Effector memory CD4-positive, alpha-beta T cell (primary cell): ENCODE measurements at regions not wholly inside any gene's neighbourhood (a gene's known extent, or its start where the extent isn't known, plus 50 kb on each side); places are given as distances from the start of the nearest gene placed in this dataset.

Experiments used
- DNase-seq, 3 donors: peaks; one replicate each; pipeline ENCODE4 v3.0.0-alpha.2; 2020
- H3K27ac ChIP-seq: 2 replicates; pipeline ENCODE4 v1.7.0; 2013; ENCODE audit warnings: mild to moderate bottlenecking, low read length, moderate library complexity; ENCODE audit not compliant: insufficient read depth, poor library complexity, severe bottlenecking
- H3K27me3 ChIP-seq: replicated peaks from 2 replicates; pipeline ENCODE4 v1.7.0; 2013; ENCODE audit warnings: mild to moderate bottlenecking, low read length; ENCODE audit not compliant: insufficient read depth, control insufficient read depth, poor library complexity, severe bottlenecking
- H3K36me3 ChIP-seq: 2 replicates; pipeline ENCODE4 v1.7.0; 2013; ENCODE audit warnings: mild to moderate bottlenecking, low read length, moderate library complexity; ENCODE audit not compliant: control insufficient read depth, insufficient read depth
- H3K4me1 ChIP-seq: 2 replicates; pipeline ENCODE4 v1.7.0; 2013; ENCODE audit warnings: low read length, mild to moderate bottlenecking; ENCODE audit not compliant: control insufficient read depth, insufficient read depth, poor library complexity, severe bottlenecking
- H3K4me3 ChIP-seq: 2 replicates; pipeline ENCODE4 v1.7.0; 2013; ENCODE audit warnings: low read length, low read depth, mild to moderate bottlenecking; ENCODE audit not compliant: insufficient read depth, poor library complexity, severe bottlenecking
- H3K9me3 ChIP-seq: 2 replicates; pipeline ENCODE4 v1.7.0; 2013; ENCODE audit warnings: mild to moderate bottlenecking, low read length, moderate library complexity; ENCODE audit not compliant: control insufficient read depth

- H3K4me1 ChIP-seq: no peaks in the 10 kb centered on the region
- no peaks in the 10 kb centered on the region for H3K27me3 ChIP-seq
- no peaks in the 10 kb centered on the region for H3K36me3 ChIP-seq
- no peak overlapping the region for H3K27ac ChIP-seq
- H3K4me3 ChIP-seq: no peak overlapping the region
- H3K9me3 ChIP-seq: no peaks in the 10 kb centered on the region
- no peak for DNase-seq
Measured at GRCh38 chr2:226584518-226585055, 215.0 kb downstream of the IRS1 start.

- no peak overlapping the region for H3K4me3 ChIP-seq
- DNase-seq: no peak
- no peaks in the 10 kb centered on the region for H3K27me3 ChIP-seq
- no peaks in the 10 kb centered on the region for H3K9me3 ChIP-seq
- no peaks in the 10 kb centered on the region for H3K4me1 ChIP-seq
- no peak overlapping the region for H3K27ac ChIP-seq
- H3K36me3 ChIP-seq: no peaks in the 10 kb centered on the region
Measured at GRCh38 chr2:226583715-226584114, 215.9 kb downstream of the IRS1 start.

GRCh38 chr2:226581661-226582060 is 218.0 kb downstream of the IRS1 start:
- Histone ChIP-seq H3K36me3 (no peaks in the 10 kb centered on the region), H3K4me1 (no peaks in the 10 kb centered on the region), H3K27ac (no peak overlapping the region), H3K4me3 (no peak overlapping the region), H3K9me3 (no peaks in the 10 kb centered on the region), H3K27me3 (no peaks in the 10 kb centered on the region)
- no peak for DNase-seq

GRCh38 chr2:226581004-226581403 is 218.6 kb downstream of the IRS1 start:
- no peaks in the 10 kb centered on the region for H3K9me3 ChIP-seq
- no peak overlapping the region for H3K27ac ChIP-seq
- H3K4me3 ChIP-seq: no peak overlapping the region
- no peaks in the 10 kb centered on the region for H3K27me3 ChIP-seq
- H3K4me1 ChIP-seq: no peaks in the 10 kb centered on the region
- no peaks in the 10 kb centered on the region for H3K36me3 ChIP-seq
- no peak for DNase-seq

GRCh38 chr2:226580403-226580802 is 219.2 kb downstream of the IRS1 start:
- no peaks in the 10 kb centered on the region for H3K4me1 ChIP-seq
- no peaks in the 10 kb centered on the region for H3K36me3 ChIP-seq
- no peak for DNase-seq
- H3K9me3 ChIP-seq: no peaks in the 10 kb centered on the region
- H3K27ac ChIP-seq: no peak overlapping the region
- H3K27me3 ChIP-seq: no peaks in the 10 kb centered on the region
- H3K4me3 ChIP-seq: no peak overlapping the region

- H3K27ac ChIP-seq: no peak overlapping the region
- H3K4me3 ChIP-seq: no peak overlapping the region
- H3K27me3 ChIP-seq: no peaks in the 10 kb centered on the region
- DNase-seq: no peak
- H3K36me3 ChIP-seq: no peaks in the 10 kb centered on the region
- H3K9me3 ChIP-seq: no peaks in the 10 kb centered on the region
- H3K4me1 ChIP-seq: no peaks in the 10 kb centered on the region
Measured at GRCh38 chr2:226579519-226579918, 220.1 kb downstream of the IRS1 start.

GRCh38 chr2:226578879-226579278 is 220.7 kb downstream of the IRS1 start:
- no peak overlapping the region for H3K4me3 ChIP-seq
- no peaks in the 10 kb centered on the region for H3K27me3 ChIP-seq
- DNase-seq: no peak
- H3K9me3 ChIP-seq: no peaks in the 10 kb centered on the region
- H3K27ac ChIP-seq: no peak overlapping the region
- H3K36me3 ChIP-seq: no peaks in the 10 kb centered on the region
- no peaks in the 10 kb centered on the region for H3K4me1 ChIP-seq

GRCh38 chr2:226578373-226578772 is 221.2 kb downstream of the IRS1 start:
- no peaks in the 10 kb centered on the region for H3K9me3 ChIP-seq
- no peak overlapping the region for H3K27ac ChIP-seq
- H3K27me3 ChIP-seq: no peaks in the 10 kb centered on the region
- H3K4me3 ChIP-seq: no peak overlapping the region
- no peak for DNase-seq
- no peaks in the 10 kb centered on the region for H3K4me1 ChIP-seq
- H3K36me3 ChIP-seq: no peaks in the 10 kb centered on the region

GRCh38 chr2:226575928-226576327 is 223.7 kb downstream of the IRS1 start:
- Histone ChIP-seq H3K4me1 (no peaks in the 10 kb centered on the region), H3K27ac (no peak overlapping the region), H3K4me3 (no peak overlapping the region), H3K27me3 (no peaks in the 10 kb centered on the region), H3K36me3 (no peaks in the 10 kb centered on the region), H3K9me3 (no peaks in the 10 kb centered on the region)
- DNase-seq: no peak

- Histone ChIP-seq H3K9me3 (no peaks in the 10 kb centered on the region), H3K27ac (no peak overlapping the region), H3K4me3 (no peak overlapping the region), H3K4me1 (no peaks in the 10 kb centered on the region), H3K36me3 (no peaks in the 10 kb centered on the region), H3K27me3 (no peaks in the 10 kb centered on the region)
- DNase-seq: no peak
Measured at GRCh38 chr2:226573158-226573557, 226.5 kb downstream of the IRS1 start.

- no peaks in the 10 kb centered on the region for H3K4me1 ChIP-seq
- no peaks in the 10 kb centered on the region for H3K36me3 ChIP-seq
- H3K27me3 ChIP-seq: no peaks in the 10 kb centered on the region
- H3K4me3 ChIP-seq: no peak overlapping the region
- H3K9me3 ChIP-seq: no peaks in the 10 kb centered on the region
- no peak overlapping the region for H3K27ac ChIP-seq
- DNase-seq: no peak
Measured at GRCh38 chr2:226564667-226565066, 235.0 kb downstream of the IRS1 start.
